GM13977 (cell line): ENCODE measurements at regions not wholly inside any gene's neighbourhood (a gene's known extent, or its start where the extent isn't known, plus 50 kb on each side); places are given as distances from the start of the nearest gene placed in this dataset.

ENCODE experiments used
- DNase-seq: peaks from one replicate; pipeline ENCODE4 v3.0.0; 2012; ENCODE audit warnings: low spot score
- in situ Hi-C: fragments of 300-500 bp; cut with MboI; formaldehyde crosslinking; loops from one replicate; pipeline ENCODE4 v1.12.0; 2022; ENCODE audit warnings: low sequenced_read_pairs, low pct_unique_long_range_greater_than_20kb, mixed read lengths, inconsistent platforms; ENCODE audit not compliant: unreplicated experiment
- TF ChIP-seq, protein P1 (sequence below): IDR thresholded peaks from 2 replicates; pipeline ENCODE4 v1.5.1; 2012; ENCODE audit warnings: mild to moderate bottlenecking, control low read depth; ENCODE audit not compliant: insufficient read depth; ENCODE audit errors: extremely low read depth, missing control alignments

- no peak for DNase-seq
- in situ Hi-C loops: no loop called here
- TF ChIP-seq, protein P1, sequence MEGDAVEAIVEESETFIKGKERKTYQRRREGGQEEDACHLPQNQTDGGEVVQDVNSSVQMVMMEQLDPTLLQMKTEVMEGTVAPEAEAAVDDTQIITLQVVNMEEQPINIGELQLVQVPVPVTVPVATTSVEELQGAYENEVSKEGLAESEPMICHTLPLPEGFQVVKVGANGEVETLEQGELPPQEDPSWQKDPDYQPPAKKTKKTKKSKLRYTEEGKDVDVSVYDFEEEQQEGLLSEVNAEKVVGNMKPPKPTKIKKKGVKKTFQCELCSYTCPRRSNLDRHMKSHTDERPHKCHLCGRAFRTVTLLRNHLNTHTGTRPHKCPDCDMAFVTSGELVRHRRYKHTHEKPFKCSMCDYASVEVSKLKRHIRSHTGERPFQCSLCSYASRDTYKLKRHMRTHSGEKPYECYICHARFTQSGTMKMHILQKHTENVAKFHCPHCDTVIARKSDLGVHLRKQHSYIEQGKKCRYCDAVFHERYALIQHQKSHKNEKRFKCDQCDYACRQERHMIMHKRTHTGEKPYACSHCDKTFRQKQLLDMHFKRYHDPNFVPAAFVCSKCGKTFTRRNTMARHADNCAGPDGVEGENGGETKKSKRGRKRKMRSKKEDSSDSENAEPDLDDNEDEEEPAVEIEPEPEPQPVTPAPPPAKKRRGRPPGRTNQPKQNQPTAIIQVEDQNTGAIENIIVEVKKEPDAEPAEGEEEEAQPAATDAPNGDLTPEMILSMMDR: no peak
These were observed 86.5 kb downstream of the MTRR start for GRCh38 chr5:7955476-7955875.

DNA sequence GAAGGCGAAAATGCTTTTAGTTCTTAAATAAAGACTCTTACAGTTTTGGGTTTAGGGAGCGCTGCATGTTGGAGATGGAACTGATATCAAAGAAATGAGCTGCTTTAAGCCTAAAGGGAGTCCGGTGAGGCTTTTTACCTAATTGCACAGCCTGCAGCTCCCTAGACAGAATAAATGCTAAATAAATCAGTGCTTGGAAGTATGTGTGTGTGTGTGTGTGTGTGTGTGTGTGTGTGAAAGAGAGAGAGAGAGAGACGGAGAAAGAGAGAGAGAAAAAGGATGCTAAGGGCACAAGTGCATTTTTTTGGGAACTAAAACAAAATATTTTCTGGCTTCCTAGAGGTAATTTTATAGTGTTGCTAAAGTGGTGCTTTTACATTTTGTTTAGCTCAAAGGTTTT lies 88.4 kb downstream of the MTRR start:
- TF ChIP-seq, protein P1: no peak
- in situ Hi-C loops: no loop called here
- no peak for DNase-seq

DNA sequence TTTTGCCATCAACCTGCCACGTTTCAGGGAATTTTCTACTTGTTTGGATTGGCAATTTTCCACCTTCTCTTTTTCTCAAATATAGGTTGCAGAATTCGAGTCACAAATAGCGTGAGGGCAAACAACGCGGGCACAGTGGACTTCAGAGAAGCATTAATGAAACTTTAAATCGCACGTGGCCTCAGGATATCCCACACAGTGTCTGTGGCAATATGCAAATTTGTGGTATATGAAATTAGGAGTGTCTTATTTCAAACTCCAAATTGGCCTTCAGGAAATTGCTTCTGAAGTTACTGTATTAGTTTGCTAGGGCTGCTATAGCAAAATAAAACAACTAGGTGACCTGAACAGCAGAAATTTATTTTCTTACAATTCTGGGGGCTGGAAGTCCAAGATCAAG lies 91.2 kb downstream of the MTRR start:
- in situ Hi-C loops: no loop called here
- TF ChIP-seq, protein P1: no peak
- no peak for DNase-seq

DNA sequence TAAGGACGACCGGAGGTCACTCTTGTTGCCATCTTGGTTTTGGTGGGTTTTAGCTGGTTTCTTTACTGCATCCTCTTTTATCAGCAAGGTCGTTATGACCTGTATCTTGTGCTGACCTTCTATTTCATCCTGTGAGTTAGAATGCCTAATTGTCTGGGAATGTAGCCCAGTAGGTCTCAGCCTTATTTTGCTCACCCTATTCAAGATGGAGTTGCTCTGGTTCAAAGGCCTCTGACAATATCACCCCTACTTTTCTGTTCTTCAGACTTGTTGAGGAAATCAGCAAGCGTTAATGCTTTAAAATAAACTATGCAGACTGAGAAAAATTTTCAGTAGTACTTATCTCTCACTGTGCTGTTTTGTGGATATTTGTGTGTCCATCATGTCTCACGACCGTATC lies 92.6 kb downstream of the MTRR start:
- in situ Hi-C loops: no loop called here
- TF ChIP-seq, protein P1: no peak
- no peak for DNase-seq

GRCh38 chr5:7970816-7971215 lies 101.9 kb downstream of the MTRR start:
- DNase-seq: no peak
- TF ChIP-seq, protein P1: no peak
- in situ Hi-C loops: no loop called here

- in situ Hi-C loops: no loop called here
- TF ChIP-seq, protein P1: no peak
- DNase-seq: no peak
These were observed 107.7 kb downstream of the MTRR start for GRCh38 chr5:7976411-7977190.
